Stomach (tissue), 8 donors: ENCODE measurements at regions not wholly inside any gene's neighbourhood (a gene's known extent, or its start where the extent isn't known, plus 50 kb on each side); places are given as distances from the start of the nearest gene placed in this dataset.

Experiments used
- DNase-seq, 2 donors: peaks; one replicate each; pipeline versions ENCODE4 v3.0.0 to v3.0.0-alpha.2; 2013 to 2019
- H3K27ac ChIP-seq, 5 donors: fragments of 200-600 bp in 4 of 5; sonication (generic) in 4 of 5; one replicate each; pipeline ENCODE4 v1.5.1; 2013 to 2019; ENCODE audit warnings: mild to moderate bottlenecking in 1 of 5, moderate library complexity in 1 of 5
- H3K27me3 ChIP-seq, 3 donors: fragments of 200-600 bp; sonication (generic); one replicate each; pipeline ENCODE4 v1.5.1; 2017 to 2019; ENCODE audit warnings: mixed run types in 1 of 3
- H3K36me3 ChIP-seq, 4 donors: fragments of 200-600 bp; sonication (generic); 1 replicate in 3 of 4; 2 replicates in 1 of 4; pipeline ENCODE4 v1.5.1; 2016 to 2019
- H3K4me1 ChIP-seq, 4 donors: fragments of 200-600 bp; sonication (generic); one replicate each; pipeline ENCODE4 v1.5.1; 2016 to 2019
- H3K4me3 ChIP-seq, 4 donors: fragments of 200-600 bp; sonication (generic) in 3 of 4; one replicate each; pipeline ENCODE4 v1.5.1; 2016 to 2019; ENCODE audit warnings: mild to moderate bottlenecking in 1 of 4
- H3K9me3 ChIP-seq, 4 donors: fragments of 200-600 bp; sonication (generic); one replicate each; pipeline ENCODE4 v1.5.1; 2016 to 2019
- CTCF ChIP-seq, 7 experiments: fragments of 450-650 bp in 4 of 7; fragments of 200-600 bp in 3 of 7; sonication (generic) in 3 of 7; IDR thresholded peaks; one replicate each; pipeline ENCODE4 v1.5.1; 2016 to 2019; ENCODE audit warnings: antibody characterized with exemption in 7 of 7, control low read depth in 2 of 7, mild to moderate bottlenecking in 1 of 7
- EP300 ChIP-seq: sonication (generic); formaldehyde crosslinking; IDR thresholded peaks from one replicate; pipeline ENCODE4 v1.6.1; 2017; ENCODE audit warnings: antibody characterized with exemption
- POLR2A ChIP-seq, 4 donors: fragments of 450-650 bp; IDR thresholded peaks; one replicate each; pipeline ENCODE4 v1.6.1; 2016; ENCODE audit warnings: antibody characterized with exemption in 4 of 4, control low read depth in 2 of 4, mild to moderate bottlenecking in 1 of 4, moderate library complexity in 1 of 4
- POLR2AphosphoS5 ChIP-seq, 3 donors: sonication (generic); formaldehyde crosslinking; IDR thresholded peaks; one replicate each; pipeline ENCODE4 v1.6.1; 2016; ENCODE audit warnings: antibody characterized with exemption in 3 of 3
- WGBS, 5 donors: extraction: QIAGEN DNeasy Blood & Tissue Kit in 3 of 5; methylation state at CpG; one replicate each; pipeline versions ENCODE4 v1.1.5 to v1.1.7; 2013 to 2018; 5-methylcytosine and 5-hydroxymethylcytosine counted together
- intact Hi-C: fragments of 100-400 bp; cut with DNase I; formaldehyde crosslinking; loops from one replicate; pipeline ENCODE4 v1.15.1; 2023; ENCODE audit warnings: low total_unique reads
- donor health status: healthy with polysubstance abuse.
- donor health status: Bipolar disorder and iron deficiency.
- donor health status: healthy.

DNA sequence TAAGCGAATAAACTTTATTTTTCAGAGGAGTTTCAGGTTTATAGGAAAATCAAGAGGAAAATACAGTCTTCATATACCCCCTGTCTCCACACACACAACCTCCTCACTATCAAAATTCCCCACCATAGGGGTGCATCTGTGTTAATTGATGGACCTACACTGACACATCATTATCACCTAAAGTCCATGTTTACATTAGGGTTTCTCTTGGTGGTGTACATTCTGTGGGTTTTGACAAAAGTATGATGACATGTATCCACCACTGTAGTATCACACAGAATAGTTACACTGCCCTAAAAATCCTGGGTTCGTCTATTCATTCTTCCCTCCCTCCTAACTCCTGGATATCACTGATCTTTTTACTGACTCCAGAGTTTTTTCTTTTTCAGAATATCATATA is 654.2 kb downstream of the UQCRFS1 start:
- WGBS, 5 donors = 55 to 66% (median 58%) methylated on average over 2 of the region's 2 CpGs
- H3K4me1 ChIP-seq = no peaks in the 10 kb centered on the region
- no peak overlapping the region for H3K27ac ChIP-seq
- intact Hi-C loops = no loop called here
- H3K9me3 ChIP-seq = no peaks in the 10 kb centered on the region
- no peaks in the 10 kb centered on the region for H3K27me3 ChIP-seq
- no peak for DNase-seq
- no peak overlapping the region for H3K4me3 ChIP-seq
- H3K36me3 ChIP-seq = no peaks in the 10 kb centered on the region
- TF ChIP-seq CTCF (IDR thresholded peaks at IDR 0.05) = no peak

- H3K27me3 ChIP-seq = no peaks in the 10 kb centered on the region
- TF ChIP-seq CTCF (IDR thresholded peaks at IDR 0.05) (no peak), POLR2AphosphoS5 (IDR thresholded peaks at IDR 0.05) (no peak), EP300 (no peak), POLR2A (IDR thresholded peaks at IDR 0.05) (no peak)
- no peak overlapping the region for H3K27ac ChIP-seq
- H3K4me3 ChIP-seq = no peak overlapping the region
- intact Hi-C loops = no loop called here
- H3K4me1 ChIP-seq = no peaks in the 10 kb centered on the region
- H3K9me3 ChIP-seq = no peaks in the 10 kb centered on the region
- no peak for DNase-seq
- H3K36me3 ChIP-seq = no peaks in the 10 kb centered on the region
Observed at GRCh38 chr19:28556371-28556770, 656.6 kb downstream of the UQCRFS1 start.

DNA sequence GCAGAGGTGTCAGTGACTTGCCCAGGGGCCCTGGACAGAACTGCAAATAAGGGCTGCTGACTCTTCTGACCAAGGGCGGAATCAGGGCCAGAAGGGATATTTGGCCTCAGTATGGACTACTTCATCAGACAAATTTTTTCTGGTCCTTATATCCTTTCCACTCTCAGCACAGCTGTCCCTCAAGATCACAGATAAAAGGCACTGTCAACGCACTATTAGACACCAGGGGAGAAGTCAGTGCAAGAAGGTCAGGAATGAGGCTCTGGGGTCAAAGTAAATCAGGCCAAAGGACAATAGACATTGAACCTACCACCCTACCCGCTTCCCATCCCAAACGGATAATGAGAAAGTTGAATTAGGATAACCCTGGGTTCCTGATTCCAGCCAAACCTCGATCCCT is 657.6 kb downstream of the UQCRFS1 start:
- WGBS, 5 donors = 55 to 72% (median 62%) methylated on average over 5 of the region's 5 CpGs
- Histone ChIP-seq H3K4me3 (no peak overlapping the region), H3K4me1 (no peaks in the 10 kb centered on the region), H3K27me3 (no peaks in the 10 kb centered on the region), H3K9me3 (no peaks in the 10 kb centered on the region), H3K36me3 (no peaks in the 10 kb centered on the region), H3K27ac (no peak overlapping the region)
- no peak for DNase-seq
- TF ChIP-seq EP300 = no peak
- intact Hi-C loops = no loop called here

GRCh38 chr19:28554321-28555091 is 658.4 kb downstream of the UQCRFS1 start:
- no peaks in the 10 kb centered on the region for H3K9me3 ChIP-seq
- H3K4me1 ChIP-seq = no peaks in the 10 kb centered on the region
- intact Hi-C loops = no loop called here
- TF ChIP-seq CTCF (IDR thresholded peaks at IDR 0.05) (no peak), POLR2A (IDR thresholded peaks at IDR 0.05) (no peak), POLR2AphosphoS5 (IDR thresholded peaks at IDR 0.05) (no peak), EP300 (no peak)
- DNase-seq = no peak
- H3K27me3 ChIP-seq = no peaks in the 10 kb centered on the region
- no peak overlapping the region for H3K4me3 ChIP-seq
- H3K27ac ChIP-seq = no peak overlapping the region
- no peaks in the 10 kb centered on the region for H3K36me3 ChIP-seq
- 61 to 73% (median 67%) methylated on average over 4 of the region's 4 CpGs for WGBS, 5 donors

- H3K27ac ChIP-seq = no peak overlapping the region
- H3K4me1 ChIP-seq = no peaks in the 10 kb centered on the region
- DNase-seq = no peak
- no peak overlapping the region for H3K4me3 ChIP-seq
- H3K27me3 ChIP-seq = no peaks in the 10 kb centered on the region
- no peaks in the 10 kb centered on the region for H3K9me3 ChIP-seq
- no peaks in the 10 kb centered on the region for H3K36me3 ChIP-seq
- TF ChIP-seq CTCF (IDR thresholded peaks at IDR 0.05) = no peak
- TF ChIP-seq POLR2A (IDR thresholded peaks at IDR 0.05) = no peak
- no peak for TF ChIP-seq EP300
- TF ChIP-seq POLR2AphosphoS5 (IDR thresholded peaks at IDR 0.05) = no peak
- WGBS, 5 donors = 80 to 91% (median 88%) methylated on average over 1 to 2 of the region's 2 CpGs
- intact Hi-C loops = no loop called here
Observed at GRCh38 chr19:28553764-28554163, 659.2 kb downstream of the UQCRFS1 start.
